ENCODE measurements at regions not wholly inside any gene's neighbourhood (a gene's known extent, or its start where the extent isn't known, plus 50 kb on each side); places are given as distances from the start of the nearest gene placed in this dataset.

- H3K36me3 ChIP-seq (ENCODE audit: insufficient read depth, low read length, poor library complexity, severe bottlenecking) = no peaks in the 10 kb centered on the region
- H3K27ac ChIP-seq (ENCODE audit: low read depth, low read length, poor library complexity, severe bottlenecking) = no peak overlapping the region
- BruUV-seq (replicated peaks) = no TSS peak
- CTCF ChIA-PET = no interaction called here
- POLR2A ChIA-PET (ENCODE audit: low non-redundant PET) = no interaction called here
- H3K4me3 ChIP-seq (ENCODE audit: low read depth, low read length, poor library complexity, severe bottlenecking) = no peak overlapping the region
- TF ChIP-seq EZH2 (IDR thresholded peaks at IDR 0.05; ENCODE audit: borderline replicate concordance, low read depth, low read length, poor library complexity, severe bottlenecking) = no peak
- no peak for TF ChIP-seq CTCF (conservative IDR thresholded peaks at IDR 0.05; ENCODE audit: low read depth, low read length)
- no peaks in the 10 kb centered on the region for H3K4me1 ChIP-seq (ENCODE audit: insufficient read depth, low read length, poor library complexity, severe bottlenecking)
- DNase-seq (ENCODE audit: low spot score) = no peak
- no peaks in the 10 kb centered on the region for H3K27me3 ChIP-seq (replicated peaks; ENCODE audit: insufficient read depth, low read depth, low read length, poor library complexity)
- no peaks in the 10 kb centered on the region for H3K9me3 ChIP-seq (ENCODE audit: low read depth, low read length, poor library complexity, severe bottlenecking)
- intact Hi-C loops (cut with micrococcal nuclease; ENCODE audit: unreplicated experiment) = no loop called here
These were observed 384.4 kb downstream of the TCERG1L start for GRCh38 chr10:130927157-130927556.

GRCh38 chr10:130928306-130928705, 383.2 kb downstream of the TCERG1L start:
- TF ChIP-seq CTCF (conservative IDR thresholded peaks at IDR 0.05; ENCODE audit: low read depth, low read length) (no peak), EZH2 (IDR thresholded peaks at IDR 0.05; ENCODE audit: borderline replicate concordance, low read depth, low read length, poor library complexity, severe bottlenecking) (no peak)
- intact Hi-C loops (cut with micrococcal nuclease; ENCODE audit: unreplicated experiment) = no loop called here
- H3K4me3 ChIP-seq (ENCODE audit: low read depth, low read length, poor library complexity, severe bottlenecking) = no peak overlapping the region
- no peaks in the 10 kb centered on the region for H3K27me3 ChIP-seq (replicated peaks; ENCODE audit: insufficient read depth, low read depth, low read length, poor library complexity)
- H3K36me3 ChIP-seq (ENCODE audit: insufficient read depth, low read length, poor library complexity, severe bottlenecking) = no peaks in the 10 kb centered on the region
- H3K27ac ChIP-seq (ENCODE audit: low read depth, low read length, poor library complexity, severe bottlenecking) = no peak overlapping the region
- no peak for DNase-seq (ENCODE audit: low spot score)
- no TSS peak for BruUV-seq (replicated peaks)
- H3K4me1 ChIP-seq (ENCODE audit: insufficient read depth, low read length, poor library complexity, severe bottlenecking) = no peaks in the 10 kb centered on the region
- POLR2A ChIA-PET (ENCODE audit: low non-redundant PET) = no interaction called here
- no peaks in the 10 kb centered on the region for H3K9me3 ChIP-seq (ENCODE audit: low read depth, low read length, poor library complexity, severe bottlenecking)
- CTCF ChIA-PET = no interaction called here

- H3K27me3 ChIP-seq (replicated peaks; ENCODE audit: insufficient read depth, low read depth, low read length, poor library complexity) = no peaks in the 10 kb centered on the region
- no TSS peak for BruUV-seq (replicated peaks)
- no peak overlapping the region for H3K27ac ChIP-seq (ENCODE audit: low read depth, low read length, poor library complexity, severe bottlenecking)
- no peaks in the 10 kb centered on the region for H3K9me3 ChIP-seq (ENCODE audit: low read depth, low read length, poor library complexity, severe bottlenecking)
- H3K4me1 ChIP-seq (ENCODE audit: insufficient read depth, low read length, poor library complexity, severe bottlenecking) = peaks cover 8% of the 10 kb centered on the region
- DNase-seq (ENCODE audit: low spot score) = no peak
- no peak overlapping the region for H3K4me3 ChIP-seq (ENCODE audit: low read depth, low read length, poor library complexity, severe bottlenecking)
- CTCF ChIA-PET = no interaction called here
- POLR2A ChIA-PET (ENCODE audit: low non-redundant PET) = no interaction called here
- intact Hi-C loops (cut with micrococcal nuclease; ENCODE audit: unreplicated experiment) = no loop called here
- TF ChIP-seq EZH2 (IDR thresholded peaks at IDR 0.05; ENCODE audit: borderline replicate concordance, low read depth, low read length, poor library complexity, severe bottlenecking) = no peak
- no peak for TF ChIP-seq CTCF (conservative IDR thresholded peaks at IDR 0.05; ENCODE audit: low read depth, low read length)
- H3K36me3 ChIP-seq (ENCODE audit: insufficient read depth, low read length, poor library complexity, severe bottlenecking) = no peaks in the 10 kb centered on the region
These were observed 381.8 kb downstream of the TCERG1L start for GRCh38 chr10:130929422-130930325.

All from A673 (cell line).